ENCODE measurements at regions not wholly inside any gene's neighbourhood (a gene's known extent, or its start where the extent isn't known, plus 50 kb on each side); places are given as distances from the start of the nearest gene placed in this dataset.
A peak's percentile ranks its signal among the peaks of the same experiment; 100 is the strongest.

DNA sequence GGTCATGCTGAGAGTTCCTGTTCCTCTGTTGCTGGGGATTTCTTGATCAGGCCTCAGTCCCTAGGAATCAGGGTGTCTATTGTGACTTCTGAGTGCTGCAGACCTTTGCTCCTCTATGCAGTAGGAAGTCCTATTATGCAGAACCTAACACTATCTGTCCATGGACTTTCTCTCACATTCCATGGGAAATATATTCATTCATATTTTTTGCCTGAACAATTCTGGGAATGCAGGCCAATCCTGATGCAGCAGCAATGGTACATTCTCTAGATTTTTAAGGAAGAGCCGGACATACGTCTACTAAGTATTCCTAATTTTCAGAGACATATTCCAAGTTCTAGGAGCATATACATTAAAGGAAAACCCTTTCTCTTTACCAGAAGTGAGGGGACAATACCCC lies 61.1 kb upstream of the C1orf87 start:
- H3K27me3 ChIP-seq (ENCODE audit: control insufficient read depth in 1 of 2, insufficient read depth in 2 of 2, low read length in 1 of 2): no peaks in the 10 kb centered on the region
- peak overlapping the region in 1 of 2 donors; percentile 36 for H3K27ac ChIP-seq (ENCODE audit: low read depth in 1 of 2, low read length in 2 of 2)
- DNase-seq (no peak), ATAC-seq (ENCODE audit: low FRiP score) (no peak)
- no peak overlapping the region for H3K4me3 ChIP-seq (ENCODE audit: low read length in 2 of 2)
- H3K36me3 ChIP-seq (ENCODE audit: control insufficient read depth in 1 of 2, insufficient read depth in 2 of 2, low read length in 1 of 2): no peaks in the 10 kb centered on the region
- 80 to 83% methylated on average over 2 of the region's 2 CpGs for WGBS, 2 donors
- H3K4me1 ChIP-seq (ENCODE audit: control insufficient read depth in 1 of 2, insufficient read depth in 2 of 2, low read length in 2 of 2): peaks cover 5 to 7% of the 10 kb centered on the region in 2 donors
- intact Hi-C loops (cut with DNase I): loop anchor here (5.0 to 10.0 kb wide), 2 partner anchors 137 to 140 kb away; no protein-coding TSS in a partner anchor
- H3K9me3 ChIP-seq (ENCODE audit: control insufficient read depth, low read length): no peaks in the 10 kb centered on the region

GRCh38 chr1:60133848-60134247 lies 60.3 kb upstream of the C1orf87 start:
- ATAC-seq (ENCODE audit: low FRiP score) (no peak), DNase-seq (no peak)
- H3K27ac ChIP-seq (ENCODE audit: low read depth in 1 of 2, low read length in 2 of 2): peak overlapping the region in 1 of 2 donors; percentile 74
- peaks cover 5 to 7% of the 10 kb centered on the region in 2 donors for H3K4me1 ChIP-seq (ENCODE audit: control insufficient read depth in 1 of 2, insufficient read depth in 2 of 2, low read length in 2 of 2)
- H3K4me3 ChIP-seq (ENCODE audit: low read length in 2 of 2): no peak overlapping the region
- H3K27me3 ChIP-seq (ENCODE audit: control insufficient read depth in 1 of 2, insufficient read depth in 2 of 2, low read length in 1 of 2): no peaks in the 10 kb centered on the region
- H3K36me3 ChIP-seq (ENCODE audit: control insufficient read depth in 1 of 2, insufficient read depth in 2 of 2, low read length in 1 of 2): no peaks in the 10 kb centered on the region
- intact Hi-C loops (cut with DNase I): loop anchor here (5.0 to 10.0 kb wide), 2 partner anchors 137 to 139 kb away; no protein-coding TSS in a partner anchor
- H3K9me3 ChIP-seq (ENCODE audit: control insufficient read depth, low read length): no peaks in the 10 kb centered on the region

GRCh38 chr1:60133000-60133673 lies 59.6 kb upstream of the C1orf87 start:
- no peaks in the 10 kb centered on the region for H3K27me3 ChIP-seq (ENCODE audit: control insufficient read depth in 1 of 2, insufficient read depth in 2 of 2, low read length in 1 of 2)
- WGBS, 2 donors: 4% methylated on average over 9 of the region's 9 CpGs
- H3K9me3 ChIP-seq (ENCODE audit: control insufficient read depth, low read length): no peaks in the 10 kb centered on the region
- ATAC-seq (ENCODE audit: low FRiP score): peak; percentile 72
- intact Hi-C loops (cut with DNase I): loop anchor here (5.0 to 10.0 kb wide), 2 partner anchors 136 to 138 kb away; no protein-coding TSS in a partner anchor
- peak overlapping the region; percentile 45 to 91 for H3K27ac ChIP-seq (ENCODE audit: low read depth in 1 of 2, low read length in 2 of 2)
- no peak overlapping the region for H3K4me3 ChIP-seq (ENCODE audit: low read length in 2 of 2)
- H3K36me3 ChIP-seq (ENCODE audit: control insufficient read depth in 1 of 2, insufficient read depth in 2 of 2, low read length in 1 of 2): no peaks in the 10 kb centered on the region
- peak; percentile 69 to 73 for DNase-seq
- peaks cover 5 to 7% of the 10 kb centered on the region in 2 donors for H3K4me1 ChIP-seq (ENCODE audit: control insufficient read depth in 1 of 2, insufficient read depth in 2 of 2, low read length in 2 of 2)

GRCh38 chr1:60132108-60132507 lies 58.5 kb upstream of the C1orf87 start:
- Histone ChIP-seq H3K4me3 (ENCODE audit: low read length in 2 of 2) (no peak overlapping the region), H3K4me1 (ENCODE audit: control insufficient read depth in 1 of 2, insufficient read depth in 2 of 2, low read length in 2 of 2) (peaks cover 5 to 7% of the 10 kb centered on the region in 2 donors), H3K27ac (ENCODE audit: low read depth in 1 of 2, low read length in 2 of 2) (no peak overlapping the region), H3K9me3 (ENCODE audit: control insufficient read depth, low read length) (no peaks in the 10 kb centered on the region), H3K36me3 (ENCODE audit: control insufficient read depth in 1 of 2, insufficient read depth in 2 of 2, low read length in 1 of 2) (no peaks in the 10 kb centered on the region), H3K27me3 (ENCODE audit: control insufficient read depth in 1 of 2, insufficient read depth in 2 of 2, low read length in 1 of 2) (no peaks in the 10 kb centered on the region)
- 92 to 94% methylated on average over 5 of the region's 5 CpGs for WGBS, 2 donors
- intact Hi-C loops (cut with DNase I): loop anchor here (5.0 to 10.0 kb wide), 2 partner anchors 135 to 137 kb away; no protein-coding TSS in a partner anchor
- DNase-seq (no peak), ATAC-seq (ENCODE audit: low FRiP score) (no peak)

GRCh38 chr1:60130703-60131102 lies 57.1 kb upstream of the C1orf87 start:
- H3K36me3 ChIP-seq (ENCODE audit: control insufficient read depth in 1 of 2, insufficient read depth in 2 of 2, low read length in 1 of 2): no peaks in the 10 kb centered on the region
- DNase-seq (no peak), ATAC-seq (ENCODE audit: low FRiP score) (no peak)
- H3K9me3 ChIP-seq (ENCODE audit: control insufficient read depth, low read length): no peaks in the 10 kb centered on the region
- WGBS, 2 donors: 14 to 19% methylated on average over 3 of the region's 3 CpGs
- H3K4me3 ChIP-seq (ENCODE audit: low read length in 2 of 2): no peak overlapping the region
- peaks cover 5 to 7% of the 10 kb centered on the region in 2 donors for H3K4me1 ChIP-seq (ENCODE audit: control insufficient read depth in 1 of 2, insufficient read depth in 2 of 2, low read length in 2 of 2)
- no peaks in the 10 kb centered on the region for H3K27me3 ChIP-seq (ENCODE audit: control insufficient read depth in 1 of 2, insufficient read depth in 2 of 2, low read length in 1 of 2)
- no peak overlapping the region for H3K27ac ChIP-seq (ENCODE audit: low read depth in 1 of 2, low read length in 2 of 2)
- intact Hi-C loops (cut with DNase I): loop anchor here (5.0 to 10.0 kb wide), 2 partner anchors 133 to 136 kb away; no protein-coding TSS in a partner anchor

GRCh38 chr1:60129911-60130310 lies 56.3 kb upstream of the C1orf87 start:
- Histone ChIP-seq H3K27ac (ENCODE audit: low read depth in 1 of 2, low read length in 2 of 2) (peak overlapping the region in 1 of 2 donors; percentile 10), H3K9me3 (ENCODE audit: control insufficient read depth, low read length) (no peaks in the 10 kb centered on the region), H3K4me1 (ENCODE audit: control insufficient read depth in 1 of 2, insufficient read depth in 2 of 2, low read length in 2 of 2) (peaks cover 5 to 7% of the 10 kb centered on the region in 2 donors), H3K4me3 (ENCODE audit: low read length in 2 of 2) (no peak overlapping the region), H3K36me3 (ENCODE audit: control insufficient read depth in 1 of 2, insufficient read depth in 2 of 2, low read length in 1 of 2) (no peaks in the 10 kb centered on the region), H3K27me3 (ENCODE audit: control insufficient read depth in 1 of 2, insufficient read depth in 2 of 2, low read length in 1 of 2) (no peaks in the 10 kb centered on the region)
- DNase-seq: no peak
- ATAC-seq (ENCODE audit: low FRiP score): no peak
- intact Hi-C loops (cut with DNase I): loop anchor here (5.0 to 10.0 kb wide), 4 partner anchors 53 to 158 kb away; no protein-coding TSS in a partner anchor
- WGBS, 2 donors: 23 to 32% methylated on average over 4 of the region's 4 CpGs

DNA sequence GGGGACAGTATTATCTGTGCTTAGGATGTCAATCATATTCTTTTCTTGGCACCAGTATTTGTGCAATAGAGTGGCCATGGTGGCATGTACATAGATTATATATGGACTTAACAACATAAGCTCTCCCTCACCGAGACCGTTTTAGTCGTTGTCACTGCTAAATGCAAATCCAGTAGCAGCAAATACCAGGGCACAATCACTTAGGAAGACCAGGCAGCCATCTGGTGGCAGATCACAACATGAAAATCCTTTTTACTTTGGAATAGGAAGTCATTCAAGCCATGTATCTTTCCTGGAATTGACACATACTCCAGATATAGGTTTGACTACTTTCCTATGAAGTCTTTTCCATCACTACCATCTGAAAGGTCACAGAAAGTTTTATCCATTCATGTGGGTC lies 53.2 kb upstream of the C1orf87 start:
- Histone ChIP-seq H3K36me3 (ENCODE audit: control insufficient read depth in 1 of 2, insufficient read depth in 2 of 2, low read length in 1 of 2) (no peaks in the 10 kb centered on the region), H3K4me1 (ENCODE audit: control insufficient read depth in 1 of 2, insufficient read depth in 2 of 2, low read length in 2 of 2) (no peaks in the 10 kb centered on the region), H3K4me3 (ENCODE audit: low read length in 2 of 2) (no peak overlapping the region), H3K27me3 (ENCODE audit: control insufficient read depth in 1 of 2, insufficient read depth in 2 of 2, low read length in 1 of 2) (no peaks in the 10 kb centered on the region), H3K9me3 (ENCODE audit: control insufficient read depth, low read length) (no peaks in the 10 kb centered on the region), H3K27ac (ENCODE audit: low read depth in 1 of 2, low read length in 2 of 2) (no peak overlapping the region)
- intact Hi-C loops (cut with DNase I): loop anchor here in 1 of 2 donors (5.0 kb wide), 2 partner anchors 49 to 154 kb away; no protein-coding TSS in a partner anchor
- ATAC-seq (ENCODE audit: low FRiP score): no peak
- DNase-seq: no peak
- 86 to 89% methylated on average over 3 of the region's 3 CpGs for WGBS, 2 donors
